Gastrocnemius medialis (tissue), 4 donors: ENCODE measurements at regions not wholly inside any gene's neighbourhood (a gene's known extent, or its start where the extent isn't known, plus 50 kb on each side); places are given as distances from the start of the nearest gene placed in this dataset.

Experiments
- CTCF ChIP-seq, 5 experiments: fragments of 450-650 bp in 3 of 5; fragments of 200-600 bp in 2 of 5; sonication (generic) in 2 of 5; IDR thresholded peaks in 4 of 5; conservative IDR thresholded peaks in 1 of 5; 1 replicate in 4 of 5; 2 replicates in 1 of 5; pipeline ENCODE4 v1.5.1; 2016 to 2019; ENCODE audit warnings: antibody characterized with exemption in 5 of 5, mild to moderate bottlenecking in 3 of 5, moderate library complexity in 3 of 5
- POLR2A ChIP-seq, 2 donors: fragments of 450-650 bp; IDR thresholded peaks; one replicate each; pipeline ENCODE4 v1.6.1; 2017; ENCODE audit warnings: antibody characterized with exemption in 2 of 2, mild to moderate bottlenecking in 2 of 2, moderate library complexity in 2 of 2

GRCh38 chr13:104635879-104636278, 1569.7 kb upstream of the SLC10A2 start:
- no peak for TF ChIP-seq CTCF (IDR thresholded peaks at IDR 0.05 in 4 of 5, conservative IDR thresholded peaks at IDR 0.05 in 1 of 5)
- TF ChIP-seq POLR2A (IDR thresholded peaks at IDR 0.05) = no peak
